Body of pancreas (tissue), 4 donors: ENCODE measurements at regions not wholly inside any gene's neighbourhood (a gene's known extent, or its start where the extent isn't known, plus 50 kb on each side); places are given as distances from the start of the nearest gene placed in this dataset.

Experiments used
- CTCF ChIP-seq, 7 experiments: fragments of 450-650 bp in 4 of 7; fragments of 200-600 bp in 3 of 7; sonication (generic) in 3 of 7; IDR thresholded peaks; one replicate each; pipeline ENCODE4 v1.5.1; 2016 to 2019; ENCODE audit warnings: antibody characterized with exemption in 7 of 7
- POLR2A ChIP-seq, 3 donors: fragments of 450-650 bp; IDR thresholded peaks; one replicate each; pipeline ENCODE4 v1.6.1; 2016; ENCODE audit warnings: antibody characterized with exemption in 3 of 3, mild to moderate bottlenecking in 2 of 3

- TF ChIP-seq POLR2A (IDR thresholded peaks at IDR 0.05) (no peak), CTCF (IDR thresholded peaks at IDR 0.05) (no peak)
Measured at GRCh38 chr12:98341026-98341425, 174.4 kb upstream of the TMPO start.
